A549 (cell line): ENCODE measurements at regions not wholly inside any gene's neighbourhood (a gene's known extent, or its start where the extent isn't known, plus 50 kb on each side); places are given as distances from the start of the nearest gene placed in this dataset.

Experiments used
- CEBPB ChIP-seq, 2 experiments: fragments of >200 bp in 1 of 2; sonication (Bioruptor Twin) in 1 of 2; formaldehyde crosslinking in 1 of 2; IDR thresholded peaks; 2 replicates each; pipeline ENCODE4 v1.6.1; 2012 to 2016
- CTCF ChIP-seq: fragments of >200 bp; sonication (Bioruptor Twin); formaldehyde crosslinking; IDR thresholded peaks from 3 replicates; pipeline ENCODE4 v1.5.1; 2016
- ELK1 ChIP-seq: fragments of 150-350 bp; IDR thresholded peaks from 2 replicates; pipeline ENCODE4 v1.6.1; 2014; ENCODE audit warnings: low read depth, mild to moderate bottlenecking, low read length
- NR3C1 ChIP-seq: fragments of >200 bp; sonication (Bioruptor Twin); formaldehyde crosslinking; IDR thresholded peaks from 3 replicates; pipeline ENCODE4 v1.6.1; 2017

- no peak for TF ChIP-seq ELK1
- no peak for TF ChIP-seq CTCF
- no peak for TF ChIP-seq CEBPB (IDR thresholded peaks at IDR 0.05)
- no peak for TF ChIP-seq NR3C1
Observed at GRCh38 chr4:124092101-124092500, 620.4 kb downstream of the ANKRD50 start.
